Endothelial cell (in vitro differentiated cells): ENCODE measurements at regions not wholly inside any gene's neighbourhood (a gene's known extent, or its start where the extent isn't known, plus 50 kb on each side); places are given as distances from the start of the nearest gene placed in this dataset.

ENCODE experiments used
- DNase-seq: peaks from one replicate; pipeline ENCODE4 v3.0.0; 2021; ENCODE audit warnings: low spot score
- H3K27ac Mint-ChIP-seq: one replicate; pipeline ENCODE4 v1.8.0; 2021; ENCODE audit warnings: mixed read lengths, inconsistent platforms; ENCODE audit not compliant: unreplicated experiment
- H3K27me3 Mint-ChIP-seq: one replicate; pipeline ENCODE4 v1.8.0; 2021; ENCODE audit warnings: mild to moderate bottlenecking, moderate library complexity, mixed read lengths, inconsistent platforms; ENCODE audit not compliant: unreplicated experiment
- H3K36me3 Mint-ChIP-seq: one replicate; pipeline ENCODE4 v1.8.0; 2021; ENCODE audit warnings: mild to moderate bottlenecking, low read depth, mixed read lengths, inconsistent platforms; ENCODE audit not compliant: unreplicated experiment
- H3K4me1 Mint-ChIP-seq: one replicate; pipeline ENCODE4 v1.8.0; 2021; ENCODE audit warnings: mild to moderate bottlenecking, mixed read lengths, inconsistent platforms; ENCODE audit not compliant: unreplicated experiment
- H3K4me3 Mint-ChIP-seq: one replicate; pipeline ENCODE4 v1.8.0; 2021; ENCODE audit warnings: mild to moderate bottlenecking, mixed read lengths, inconsistent platforms; ENCODE audit not compliant: unreplicated experiment
- H3K9me3 Mint-ChIP-seq: one replicate; pipeline ENCODE4 v1.8.0; 2021; ENCODE audit warnings: mixed read lengths, inconsistent platforms; ENCODE audit not compliant: unreplicated experiment
- CTCF ChIP-seq: fragments of 200-600 bp; sonication (generic); IDR thresholded peaks from one replicate; pipeline ENCODE4 v1.5.0; 2021; ENCODE audit warnings: antibody characterized with exemption; ENCODE audit not compliant: unreplicated experiment

GRCh38 chr20:60428651-60429050, 470.4 kb downstream of the CDH26 start:
- no peaks in the 10 kb centered on the region for H3K36me3 Mint-ChIP-seq
- no peak overlapping the region for H3K4me3 Mint-ChIP-seq
- no peak for DNase-seq
- TF ChIP-seq CTCF, result no peak
- H3K27ac Mint-ChIP-seq, result no peak overlapping the region
- no peaks in the 10 kb centered on the region for H3K4me1 Mint-ChIP-seq
- H3K9me3 Mint-ChIP-seq, result no peaks in the 10 kb centered on the region
- H3K27me3 Mint-ChIP-seq, result peaks cover 3% of the 10 kb centered on the region

- H3K9me3 Mint-ChIP-seq, result no peaks in the 10 kb centered on the region
- H3K4me1 Mint-ChIP-seq, result no peaks in the 10 kb centered on the region
- H3K27me3 Mint-ChIP-seq, result peaks cover 3% of the 10 kb centered on the region
- H3K27ac Mint-ChIP-seq, result no peak overlapping the region
- TF ChIP-seq CTCF, result no peak
- H3K36me3 Mint-ChIP-seq, result no peaks in the 10 kb centered on the region
- no peak for DNase-seq
- no peak overlapping the region for H3K4me3 Mint-ChIP-seq
Observed at GRCh38 chr20:60430516-60431001, 472.3 kb downstream of the CDH26 start.

DNA sequence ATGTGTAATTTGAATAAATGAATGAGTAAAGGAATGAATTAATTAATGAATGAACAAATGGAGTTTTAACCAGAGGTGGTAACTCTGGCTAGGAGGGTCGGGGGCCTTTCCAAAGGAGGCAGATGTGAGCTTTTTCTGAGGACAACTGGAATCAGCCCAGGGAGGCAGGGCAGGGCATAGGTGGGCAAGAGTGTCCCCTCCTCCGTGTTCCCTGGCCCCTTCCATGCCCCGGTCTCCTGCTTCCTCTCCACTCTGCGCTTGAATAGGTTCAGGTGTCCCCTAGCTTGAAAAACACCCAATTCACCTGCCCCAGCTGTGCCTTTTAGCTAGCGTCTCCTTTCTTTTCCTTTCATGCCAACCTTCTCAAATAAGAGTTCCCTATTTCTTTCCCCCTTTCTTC, 473.1 kb downstream of the CDH26 start:
- Mint-ChIP-seq H3K36me3 (no peaks in the 10 kb centered on the region), H3K27me3 (peaks cover 3% of the 10 kb centered on the region), H3K9me3 (no peaks in the 10 kb centered on the region), H3K4me1 (no peaks in the 10 kb centered on the region), H3K27ac (no peak overlapping the region), H3K4me3 (no peak overlapping the region)
- no peak for TF ChIP-seq CTCF
- DNase-seq, result no peak

- no peak overlapping the region for H3K4me3 Mint-ChIP-seq
- DNase-seq, result no peak
- no peak overlapping the region for H3K27ac Mint-ChIP-seq
- no peak for TF ChIP-seq CTCF
- no peaks in the 10 kb centered on the region for H3K36me3 Mint-ChIP-seq
- H3K27me3 Mint-ChIP-seq, result no peaks in the 10 kb centered on the region
- no peaks in the 10 kb centered on the region for H3K4me1 Mint-ChIP-seq
- peaks cover 3% of the 10 kb centered on the region for H3K9me3 Mint-ChIP-seq
Observed at GRCh38 chr20:60437418-60437817, 479.2 kb downstream of the CDH26 start.

DNA sequence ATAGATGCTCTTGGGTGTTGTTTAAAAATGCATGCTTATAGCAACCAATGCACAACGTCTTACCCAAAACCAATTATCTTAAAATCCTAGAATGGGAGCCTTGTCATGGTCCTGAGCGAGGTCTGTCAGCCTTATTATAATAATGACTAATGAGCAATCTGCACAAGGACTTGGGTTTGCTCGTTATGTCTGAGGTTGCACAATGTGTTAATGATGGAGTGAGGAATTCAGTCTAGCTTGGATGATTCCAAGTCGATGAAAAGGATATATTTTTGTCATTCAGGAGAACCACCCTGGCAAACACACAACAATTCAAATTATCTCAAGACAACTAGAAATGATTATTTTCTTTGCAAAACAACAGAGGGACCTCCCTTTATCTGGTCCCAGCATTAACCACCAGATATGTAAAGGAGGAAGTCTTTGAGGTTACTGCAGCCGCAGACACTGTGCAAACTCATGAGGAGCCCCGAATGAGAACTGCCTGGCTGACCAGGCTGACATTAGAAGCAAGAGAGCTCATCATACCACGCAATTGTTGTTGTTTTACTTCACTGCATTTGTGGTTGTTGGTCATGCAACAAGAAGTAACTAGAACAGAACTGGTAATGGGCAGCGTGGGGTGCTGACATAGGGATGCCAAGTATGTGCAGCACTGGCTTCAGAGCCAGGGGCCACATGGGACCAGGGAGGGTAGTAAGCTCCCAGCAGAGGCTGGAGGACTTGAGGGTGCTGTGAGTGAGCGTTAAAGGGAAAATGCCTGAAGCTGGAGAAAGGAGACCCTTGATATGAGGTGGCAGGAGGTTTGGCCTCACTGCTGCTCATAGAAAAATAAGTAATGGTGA, 488.3 kb downstream of the CDH26 start:
- Mint-ChIP-seq H3K27me3 (no peaks in the 10 kb centered on the region), H3K27ac (no peak overlapping the region)
- no peak for DNase-seq

More for the DNA sequence above, 488.3 kb downstream of the CDH26 start:
- TF ChIP-seq CTCF, result no peak
- no peaks in the 10 kb centered on the region for H3K36me3 Mint-ChIP-seq
- no peak overlapping the region for H3K4me3 Mint-ChIP-seq
- peaks cover 7% of the 10 kb centered on the region for H3K4me1 Mint-ChIP-seq
- no peaks in the 10 kb centered on the region for H3K9me3 Mint-ChIP-seq
